ENCODE measurements at regions not wholly inside any gene's neighbourhood (a gene's known extent, or its start where the extent isn't known, plus 50 kb on each side); places are given as distances from the start of the nearest gene placed in this dataset.

DNA sequence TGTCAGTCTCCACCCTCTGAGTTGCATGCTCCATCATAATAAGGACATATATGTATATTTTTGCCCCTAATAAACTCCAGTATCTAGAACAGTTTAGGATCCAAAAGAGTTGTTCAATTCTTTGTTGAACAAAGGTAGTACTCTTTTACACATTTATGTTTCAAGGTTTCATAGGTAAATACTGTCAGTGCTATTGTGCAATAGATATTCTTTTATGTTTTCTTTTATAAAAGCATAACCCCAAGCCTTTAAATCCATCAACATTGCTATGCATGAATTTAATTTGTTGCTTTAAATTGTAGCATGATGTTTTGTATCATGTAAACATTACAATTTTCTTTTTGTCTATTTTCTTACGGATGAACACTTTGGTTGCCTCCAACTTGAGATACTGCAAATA is 469.7 kb upstream of the COBL start:
- Mint-ChIP-seq H3K4me1 (ENCODE audit: low read depth, unreplicated experiment) (no peaks in the 10 kb centered on the region), H3K27ac (ENCODE audit: unreplicated experiment) (no peak overlapping the region), H3K27me3 (ENCODE audit: low read depth, unreplicated experiment) (no peaks in the 10 kb centered on the region), H3K4me3 (ENCODE audit: unreplicated experiment) (no peak overlapping the region), H3K36me3 (ENCODE audit: low read depth, unreplicated experiment) (no peaks in the 10 kb centered on the region), H3K9me3 (ENCODE audit: unreplicated experiment) (no peaks in the 10 kb centered on the region)
- no peak for FAIRE-seq
- no peaks in the 10 kb centered on the region for H3K79me2 ChIP-seq (ENCODE audit: insufficient read depth, low read length)
- H3K9ac ChIP-seq (ENCODE audit: low read length): no peak overlapping the region
- no peaks in the 10 kb centered on the region for H3K9me3 ChIP-seq (ENCODE audit: insufficient read depth, low read depth, low read length)
- H2AFZ ChIP-seq (ENCODE audit: low read depth, low read length): no peak overlapping the region
- no peak overlapping the region for H3K27ac ChIP-seq (ENCODE audit: low read depth, low read length)
- no peaks in the 10 kb centered on the region for H4K20me1 ChIP-seq (ENCODE audit: insufficient read depth, low read length)
- no peaks in the 10 kb centered on the region for H3K27me3 ChIP-seq (ENCODE audit: insufficient read depth, low read length)
- TF ChIP-seq EZH2 (IDR thresholded peaks at IDR 0.05; ENCODE audit: insufficient read depth, low read length): no peak
- TF ChIP-seq CTCF (IDR thresholded peaks at IDR 0.05; ENCODE audit: insufficient read depth, low read depth, low read length): no peak
- H3K36me3 ChIP-seq (ENCODE audit: insufficient read depth, low read length): no peaks in the 10 kb centered on the region
- DNase-seq (ENCODE audit: low read depth): no peak
- no peaks in the 10 kb centered on the region for H3K4me1 ChIP-seq (ENCODE audit: insufficient read depth, low read length)
- no peak overlapping the region for H3K4me2 ChIP-seq (ENCODE audit: low read length)
- H3K4me3 ChIP-seq (ENCODE audit: insufficient read depth, low read depth, low read length): no peak overlapping the region

DNA sequence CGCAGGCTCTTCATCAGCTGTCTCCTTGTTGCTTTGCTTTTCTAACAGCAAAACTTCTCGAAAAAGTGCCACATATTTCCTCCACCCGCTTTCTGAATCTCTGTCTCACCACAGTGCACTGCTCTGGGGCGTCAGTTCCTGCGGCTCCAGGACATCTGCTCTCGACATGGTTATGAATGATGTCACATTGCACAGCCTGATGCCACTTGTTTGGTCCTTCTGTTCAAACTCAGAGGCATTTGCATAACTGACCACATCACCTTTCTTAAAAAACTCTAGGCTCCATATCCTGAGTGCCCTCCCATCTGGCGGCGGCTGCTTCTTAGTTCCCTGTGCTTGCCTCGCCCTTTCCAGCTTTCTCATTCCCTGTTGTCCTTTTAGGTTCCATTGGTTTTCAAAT is 469.3 kb upstream of the COBL start:
- H3K9me3 Mint-ChIP-seq (ENCODE audit: unreplicated experiment): no peaks in the 10 kb centered on the region
- Histone ChIP-seq H3K9me3 (ENCODE audit: insufficient read depth, low read depth, low read length) (no peaks in the 10 kb centered on the region), H3K9ac (ENCODE audit: low read length) (no peak overlapping the region), H3K4me1 (ENCODE audit: insufficient read depth, low read length) (no peaks in the 10 kb centered on the region), H3K27ac (ENCODE audit: low read depth, low read length) (no peak overlapping the region), H3K4me2 (ENCODE audit: low read length) (no peak overlapping the region), H2AFZ (ENCODE audit: low read depth, low read length) (no peak overlapping the region), H3K4me3 (ENCODE audit: insufficient read depth, low read depth, low read length) (no peak overlapping the region), H3K79me2 (ENCODE audit: insufficient read depth, low read length) (no peaks in the 10 kb centered on the region), H3K27me3 (ENCODE audit: insufficient read depth, low read length) (no peaks in the 10 kb centered on the region), H4K20me1 (ENCODE audit: insufficient read depth, low read length) (no peaks in the 10 kb centered on the region), H3K36me3 (ENCODE audit: insufficient read depth, low read length) (no peaks in the 10 kb centered on the region)
- FAIRE-seq: no peak
- H3K27me3 Mint-ChIP-seq (ENCODE audit: low read depth, unreplicated experiment): no peaks in the 10 kb centered on the region
- H3K4me1 Mint-ChIP-seq (ENCODE audit: low read depth, unreplicated experiment): no peaks in the 10 kb centered on the region
- H3K27ac Mint-ChIP-seq (ENCODE audit: unreplicated experiment): no peak overlapping the region
- H3K4me3 Mint-ChIP-seq (ENCODE audit: unreplicated experiment): no peak overlapping the region
- DNase-seq (ENCODE audit: low read depth): no peak
- H3K36me3 Mint-ChIP-seq (ENCODE audit: low read depth, unreplicated experiment): no peaks in the 10 kb centered on the region
- TF ChIP-seq CTCF (IDR thresholded peaks at IDR 0.05; ENCODE audit: insufficient read depth, low read depth, low read length) (no peak), EZH2 (IDR thresholded peaks at IDR 0.05; ENCODE audit: insufficient read depth, low read length) (no peak)

GRCh38 chr7:51785171-51785570 is 468.6 kb upstream of the COBL start:
- no peaks in the 10 kb centered on the region for H3K36me3 ChIP-seq (ENCODE audit: insufficient read depth, low read length)
- no peaks in the 10 kb centered on the region for H3K79me2 ChIP-seq (ENCODE audit: insufficient read depth, low read length)
- FAIRE-seq (no peak), DNase-seq (ENCODE audit: low read depth) (no peak)
- Mint-ChIP-seq H3K4me1 (ENCODE audit: low read depth, unreplicated experiment) (no peaks in the 10 kb centered on the region), H3K27me3 (ENCODE audit: low read depth, unreplicated experiment) (no peaks in the 10 kb centered on the region), H3K9me3 (ENCODE audit: unreplicated experiment) (no peaks in the 10 kb centered on the region), H3K27ac (ENCODE audit: unreplicated experiment) (no peak overlapping the region), H3K36me3 (ENCODE audit: low read depth, unreplicated experiment) (no peaks in the 10 kb centered on the region), H3K4me3 (ENCODE audit: unreplicated experiment) (no peak overlapping the region)
- no peak overlapping the region for H2AFZ ChIP-seq (ENCODE audit: low read depth, low read length)
- H3K27me3 ChIP-seq (ENCODE audit: insufficient read depth, low read length): no peaks in the 10 kb centered on the region
- H3K9ac ChIP-seq (ENCODE audit: low read length): no peak overlapping the region
- H3K27ac ChIP-seq (ENCODE audit: low read depth, low read length): no peak overlapping the region
- no peak for TF ChIP-seq CTCF (IDR thresholded peaks at IDR 0.05; ENCODE audit: insufficient read depth, low read depth, low read length)
- TF ChIP-seq EZH2 (IDR thresholded peaks at IDR 0.05; ENCODE audit: insufficient read depth, low read length): no peak
- no peak overlapping the region for H3K4me2 ChIP-seq (ENCODE audit: low read length)
- H3K9me3 ChIP-seq (ENCODE audit: insufficient read depth, low read depth, low read length): no peaks in the 10 kb centered on the region
- H3K4me1 ChIP-seq (ENCODE audit: insufficient read depth, low read length): no peaks in the 10 kb centered on the region
- H3K4me3 ChIP-seq (ENCODE audit: insufficient read depth, low read depth, low read length): no peak overlapping the region
- H4K20me1 ChIP-seq (ENCODE audit: insufficient read depth, low read length): no peaks in the 10 kb centered on the region

Measured in astrocyte (in vitro differentiated cells and primary cell).